K562 (cell line): ENCODE measurements at regions not wholly inside any gene's neighbourhood (a gene's known extent, or its start where the extent isn't known, plus 50 kb on each side); places are given as distances from the start of the nearest gene placed in this dataset.

Experiments
- ATAC-seq: fragments of 200-7000 bp; cut with Tn5 transposase; 3 replicates; pipeline ENCODE4 v1.9.1; 2020; ENCODE audit warnings: moderate library complexity
- BruUV-seq: library from RNA; stranded (reverse); fragments of 400-500 nt; replicated peaks from 2 replicates; lab custom pipeline; 2021; lab: Mats Ljungman, UMichigan
- CTCF ChIA-PET: fragments of 300-600 bp; formaldehyde crosslinking; extraction: SDS; loops from one replicate; lab custom pipeline; 2021; ENCODE audit warnings: low intra/inter-chr PET ratio; lab: Yijun Ruan, JAX
- POLR2A ChIA-PET: fragments of 300-600, 350-650 bp; sonication (Branson Sonifier 250); formaldehyde crosslinking; extraction: SDS; loops from one replicate; lab custom pipeline; 2021; ENCODE audit warnings: antibody characterized with exemption, inconsistent platforms; lab: Yijun Ruan, JAX
- DNase-seq, 4 experiments: peaks; one replicate each; pipeline versions ENCODE4 v3.0.0 to v3.0.0-alpha.2; 2011 to 2018; ENCODE audit warnings: low spot score in 3 of 4, mixed read lengths in 3 of 4; ENCODE audit errors: extremely low read depth in 1 of 4
- FAIRE-seq: peaks from 2 replicates; lab custom pipeline; 2011; peaks lifted over from hg19 to GRCh38; lab: Jason Lieb, UNC
- H2AFZ ChIP-seq: 2 replicates; pipeline ENCODE4 v1.6.0; 2011; ENCODE audit warnings: low read depth, low read length, control low read depth, inconsistent platforms
- H3K27ac ChIP-seq: fragments of 200-600 bp; 3 replicates; pipeline ENCODE4 v1.8.0; 2011; ENCODE audit warnings: low read depth, mild to moderate bottlenecking, control low read depth, inconsistent platforms, low read length, moderate library complexity, mixed read lengths; ENCODE audit errors: extremely low read depth
- H3K27me3 ChIP-seq, 2 experiments: fragments of 300-600 bp in 1 of 2; 2 replicates in 1 of 2; 3 replicates in 1 of 2; pipeline versions ENCODE4 v1.6.0 to v1.8.0; 2011; ENCODE audit warnings: inconsistent platforms in 2 of 2, low read length in 2 of 2, mild to moderate bottlenecking in 1 of 2, mixed read lengths in 1 of 2, moderate library complexity in 1 of 2; ENCODE audit not compliant: control insufficient read depth in 2 of 2, insufficient read depth in 2 of 2
- H3K36me3 ChIP-seq: fragments of 300-600 bp; 3 replicates; pipeline ENCODE4 v1.8.0; 2011; ENCODE audit warnings: mild to moderate bottlenecking, low read length, inconsistent platforms; ENCODE audit not compliant: control insufficient read depth, insufficient read depth
- H3K4me1 ChIP-seq, 2 experiments: fragments of 200-600 bp in 1 of 2; replicated peaks in 1 of 2; 2 replicates in 1 of 2; 3 replicates in 1 of 2; pipeline versions ENCODE4 v1.5.1 to v1.8.0; 2011; ENCODE audit warnings: inconsistent platforms in 2 of 2, low read length in 2 of 2, mild to moderate bottlenecking in 1 of 2, mixed read lengths in 1 of 2, moderate library complexity in 1 of 2; ENCODE audit not compliant: control insufficient read depth in 2 of 2, insufficient read depth in 2 of 2
- H3K4me2 ChIP-seq: 2 replicates; pipeline ENCODE4 v1.6.1; 2011; ENCODE audit warnings: low read length, control low read depth, inconsistent platforms, mixed read lengths; ENCODE audit not compliant: insufficient read depth
- H3K4me3 ChIP-seq: fragments of 200-600 bp; sonication (generic), shearing (Covaris generic); 2 replicates; pipeline ENCODE4 v1.5.1; 2016; ENCODE audit warnings: control low read depth, inconsistent platforms
- H3K79me2 ChIP-seq: fragments of 200-600 bp; 3 replicates; pipeline ENCODE4 v1.8.0; 2011; ENCODE audit warnings: low read length, inconsistent platforms; ENCODE audit not compliant: control insufficient read depth, insufficient read depth
- H3K9ac ChIP-seq, 2 experiments: 2 replicates each; pipeline versions ENCODE4 v1.6.0 to v1.6.1; 2011; ENCODE audit warnings: low read depth in 2 of 2, low read length in 2 of 2, control low read depth in 1 of 2, inconsistent platforms in 1 of 2, mild to moderate bottlenecking in 1 of 2, mixed read lengths in 1 of 2; ENCODE audit not compliant: insufficient read depth in 1 of 2
- H3K9me1 ChIP-seq: one replicate; pipeline ENCODE4 v1.6.0; 2011; ENCODE audit warnings: inconsistent platforms, mild to moderate bottlenecking, low read length, moderate library complexity; ENCODE audit not compliant: control insufficient read depth, insufficient read depth
- H3K9me3 ChIP-seq: replicated peaks from 2 replicates; pipeline ENCODE4 v1.5.1; 2011; ENCODE audit warnings: low read depth, low read length, inconsistent platforms; ENCODE audit not compliant: control insufficient read depth, insufficient read depth
- H4K20me1 ChIP-seq: replicated peaks from 2 replicates; pipeline ENCODE4 v1.6.1; 2011; ENCODE audit warnings: low read length, inconsistent platforms, mixed read lengths; ENCODE audit not compliant: control insufficient read depth, insufficient read depth
- FOXA1 ChIP-seq: fragments of 450-650 bp; IDR thresholded peaks from 2 replicates; pipeline ENCODE4 v1.6.1; 2016; ENCODE audit warnings: mild to moderate bottlenecking, borderline replicate concordance
- MYC ChIP-seq, 2 experiments: fragments of 250-450 bp in 1 of 2; sonication (Bioruptor Pico) in 1 of 2; IDR thresholded peaks; 2 replicates each; pipeline versions ENCODE4 v1.5.1 to v1.6.1; 2012 to 2021; ENCODE audit warnings: low read depth in 2 of 2, borderline replicate concordance in 1 of 2, improper control_type of control experiment in 1 of 2, low read length in 1 of 2, mild to moderate bottlenecking in 1 of 2, moderate library complexity in 1 of 2
- TAF7 ChIP-seq: fragments of 450-650 bp; IDR thresholded peaks from 2 replicates; pipeline ENCODE4 v1.6.1; 2016; ENCODE audit warnings: missing genetic modification characterization, missing compliant biosample characterization
- YY1 ChIP-seq, 3 experiments: IDR thresholded peaks; 2 replicates each; pipeline ENCODE4 v1.6.1; 2011; ENCODE audit warnings: low read length in 2 of 3, mild to moderate bottlenecking in 2 of 3, moderate library complexity in 2 of 3, borderline replicate concordance in 1 of 3, control low read depth in 1 of 3, low read depth in 1 of 3; ENCODE audit not compliant: insufficient read depth in 3 of 3, insufficient replicate concordance in 2 of 3, control insufficient read depth in 1 of 3, insufficient read length in 1 of 3; ENCODE audit errors: extremely low read depth in 1 of 3
- ZNF785 ChIP-seq: fragments of 250-450 bp; sonication (Bioruptor Pico); IDR thresholded peaks from 2 replicates; pipeline ENCODE4 v1.4.0; 2020; ENCODE audit warnings: mild to moderate bottlenecking
- ZNF830 ChIP-seq: fragments of 250-450 bp; sonication (Bioruptor Pico); IDR thresholded peaks from 2 replicates; pipeline ENCODE4 v1.5.0; 2021; ENCODE audit warnings: mild to moderate bottlenecking
- WGBS: fragments of 100-300 bp; shearing (Covaris generic); methylation state at CpG from one replicate; pipeline ENCODE4 v1.1.6; 2016; ENCODE audit warnings: low coverage, mixed read lengths; ENCODE audit not compliant: insufficient coverage; ENCODE audit errors: missing lambda C conversion rate; 5-methylcytosine and 5-hydroxymethylcytosine counted together
- in situ Hi-C: fragments of 300-500 bp; cut with MboI; formaldehyde crosslinking; loops from 4 replicates; pipeline ENCODE4 v1.15.0; 2018; ENCODE audit warnings: inconsistent platforms, mixed read lengths
- intact Hi-C: fragments of 100-400 bp; cut with micrococcal nuclease; formaldehyde crosslinking; loops from 2 replicates; pipeline ENCODE4 v1.14.2; 2022
- TF ChIP-seq, protein P1 (sequence below), 3 experiments: IDR thresholded peaks in 2 of 3; conservative IDR thresholded peaks in 1 of 3; 2 replicates each; pipeline ENCODE4 v1.5.1; 2011 to 2012; ENCODE audit warnings: low read length in 3 of 3, mild to moderate bottlenecking in 3 of 3, control low read depth in 2 of 3, improper control_type of control experiment in 1 of 3, inconsistent platforms in 1 of 3, low read depth in 1 of 3, mixed read lengths in 1 of 3, moderate library complexity in 1 of 3; ENCODE audit not compliant: insufficient read depth in 2 of 3

DNA sequence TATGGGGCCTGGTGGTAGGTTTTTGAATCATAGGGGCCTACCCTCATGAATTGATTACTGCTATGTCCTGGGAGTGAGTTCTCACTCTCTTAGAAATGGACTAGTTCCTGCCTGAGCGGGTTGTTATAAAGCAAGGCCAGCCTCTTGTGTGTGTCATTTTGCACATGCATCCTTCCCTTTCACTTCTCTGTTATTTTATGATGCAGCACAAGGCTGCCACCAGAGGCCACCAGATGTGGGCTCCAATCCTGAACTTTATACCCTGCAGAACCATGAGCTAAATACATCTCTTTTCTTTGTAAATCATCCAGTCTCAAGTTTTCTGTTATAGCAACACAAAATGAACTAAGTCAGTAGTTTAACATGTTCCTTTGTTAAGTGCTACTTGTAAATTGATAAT lies 251.4 kb downstream of the BLID start:
- no peak overlapping the region for H2AFZ ChIP-seq
- ATAC-seq (no peak), DNase-seq (no peak), FAIRE-seq (no peak)
- no peaks in the 10 kb centered on the region for H4K20me1 ChIP-seq
- ChIA-PET POLR2A (no interaction called here), CTCF (no interaction called here)
- H3K27me3 ChIP-seq: no peaks in the 10 kb centered on the region
- BruUV-seq: no TSS peak
- H3K9me1 ChIP-seq: no peaks in the 10 kb centered on the region
- H3K4me1 ChIP-seq: no peaks in the 10 kb centered on the region
- no peak overlapping the region for H3K4me3 ChIP-seq
- H3K79me2 ChIP-seq: no peaks in the 10 kb centered on the region
- H3K9ac ChIP-seq: no peak overlapping the region
- H3K9me3 ChIP-seq: no peaks in the 10 kb centered on the region
- intact Hi-C loops (no loop called here), in situ Hi-C loops (no loop called here)
- H3K4me2 ChIP-seq: no peak overlapping the region
- H3K27ac ChIP-seq: no peak overlapping the region
- TF ChIP-seq, protein P1, sequence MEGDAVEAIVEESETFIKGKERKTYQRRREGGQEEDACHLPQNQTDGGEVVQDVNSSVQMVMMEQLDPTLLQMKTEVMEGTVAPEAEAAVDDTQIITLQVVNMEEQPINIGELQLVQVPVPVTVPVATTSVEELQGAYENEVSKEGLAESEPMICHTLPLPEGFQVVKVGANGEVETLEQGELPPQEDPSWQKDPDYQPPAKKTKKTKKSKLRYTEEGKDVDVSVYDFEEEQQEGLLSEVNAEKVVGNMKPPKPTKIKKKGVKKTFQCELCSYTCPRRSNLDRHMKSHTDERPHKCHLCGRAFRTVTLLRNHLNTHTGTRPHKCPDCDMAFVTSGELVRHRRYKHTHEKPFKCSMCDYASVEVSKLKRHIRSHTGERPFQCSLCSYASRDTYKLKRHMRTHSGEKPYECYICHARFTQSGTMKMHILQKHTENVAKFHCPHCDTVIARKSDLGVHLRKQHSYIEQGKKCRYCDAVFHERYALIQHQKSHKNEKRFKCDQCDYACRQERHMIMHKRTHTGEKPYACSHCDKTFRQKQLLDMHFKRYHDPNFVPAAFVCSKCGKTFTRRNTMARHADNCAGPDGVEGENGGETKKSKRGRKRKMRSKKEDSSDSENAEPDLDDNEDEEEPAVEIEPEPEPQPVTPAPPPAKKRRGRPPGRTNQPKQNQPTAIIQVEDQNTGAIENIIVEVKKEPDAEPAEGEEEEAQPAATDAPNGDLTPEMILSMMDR (IDR thresholded peaks at IDR 0.05 in 2 of 3, conservative IDR thresholded peaks at IDR 0.05 in 1 of 3; ENCODE audit: insufficient read depth in 2 of 3, low read depth in 1 of 3, low read length in 3 of 3): no peak
- TF ChIP-seq YY1 (IDR thresholded peaks at IDR 0.05; ENCODE audit: borderline replicate concordance in 1 of 3, control insufficient read depth in 1 of 3, extremely low read depth in 1 of 3, insufficient read depth in 3 of 3, insufficient read length in 1 of 3, insufficient replicate concordance in 2 of 3, low read depth in 1 of 3, low read length in 2 of 3) (no peak), MYC (IDR thresholded peaks at IDR 0.05; ENCODE audit: low read depth, low read length) (no peak), MYC (CRISPR knock-in tag; IDR thresholded peaks at IDR 0.05; ENCODE audit: borderline replicate concordance, low read depth) (no peak), ZNF785 (CRISPR knock-in tag) (no peak), FOXA1 (no peak), ZNF830 (CRISPR knock-in tag) (no peak), TAF7 (tag) (no peak)
- no peaks in the 10 kb centered on the region for H3K36me3 ChIP-seq
- WGBS: 0% methylated on average over 1 of the region's 1 CpG
